ENCODE measurements at regions not wholly inside any gene's neighbourhood (a gene's known extent, or its start where the extent isn't known, plus 50 kb on each side); places are given as distances from the start of the nearest gene placed in this dataset.
A peak's percentile ranks its signal among the peaks of the same experiment; 100 is the strongest.

- no peak for DNase-seq
Observed at GRCh38 chr13:59522652-59523051, 641.1 kb downstream of the DIAPH3 start.

- no peak for DNase-seq
Observed at GRCh38 chr13:59527500-59527899, 636.2 kb downstream of the DIAPH3 start.

GRCh38 chr13:59531571-59532091, 632.1 kb downstream of the DIAPH3 start:
- peak; percentile 69 for DNase-seq

- DNase-seq, result no peak
Observed at GRCh38 chr13:59532405-59532804, 631.3 kb downstream of the DIAPH3 start.

GRCh38 chr13:59533561-59534555, 629.9 kb downstream of the DIAPH3 start:
- no peak for DNase-seq

- no peak for DNase-seq
Observed at GRCh38 chr13:59534806-59535205, 628.9 kb downstream of the DIAPH3 start.

- DNase-seq, result no peak
Observed at GRCh38 chr13:59537500-59537899, 626.2 kb downstream of the DIAPH3 start.

GRCh38 chr13:59538512-59538911, 625.2 kb downstream of the DIAPH3 start:
- DNase-seq, result no peak

- DNase-seq, result no peak
Observed at GRCh38 chr13:59542303-59542702, 621.4 kb downstream of the DIAPH3 start.

GRCh38 chr13:59543418-59543817, 620.3 kb downstream of the DIAPH3 start:
- no peak for DNase-seq

GRCh38 chr13:59545007-59545406, 618.7 kb downstream of the DIAPH3 start:
- no peak for DNase-seq

- no peak for DNase-seq
Observed at GRCh38 chr13:59546178-59546577, 617.5 kb downstream of the DIAPH3 start.

GRCh38 chr13:59547950-59548349, 615.8 kb downstream of the DIAPH3 start:
- DNase-seq, result no peak

GRCh38 chr13:59562924-59563323, 600.8 kb downstream of the DIAPH3 start:
- DNase-seq, result no peak

- no peak for DNase-seq
Observed at GRCh38 chr13:59566561-59566960, 597.2 kb downstream of the DIAPH3 start.

GRCh38 chr13:59568306-59568705, 595.4 kb downstream of the DIAPH3 start:
- no peak for DNase-seq

- DNase-seq, result no peak
Observed at GRCh38 chr13:59570204-59570603, 593.5 kb downstream of the DIAPH3 start.

- no peak for DNase-seq
Observed at GRCh38 chr13:59584101-59584500, 579.6 kb downstream of the DIAPH3 start.

GRCh38 chr13:59584761-59585670, 578.7 kb downstream of the DIAPH3 start:
- no peak for DNase-seq

- DNase-seq, result no peak
Observed at GRCh38 chr13:59587030-59587429, 576.7 kb downstream of the DIAPH3 start.

GRCh38 chr13:59587971-59588716, 575.6 kb downstream of the DIAPH3 start:
- no peak for DNase-seq

GRCh38 chr13:59588717-59589067, 575.0 kb downstream of the DIAPH3 start:
- no peak for DNase-seq

- no peak for DNase-seq
Observed at GRCh38 chr13:59601993-59602392, 561.7 kb downstream of the DIAPH3 start.

Data from right forelimb (tissue), 1 donor.